Central memory CD8-positive, alpha-beta T cell (primary cell): ENCODE measurements at regions not wholly inside any gene's neighbourhood (a gene's known extent, or its start where the extent isn't known, plus 50 kb on each side); places are given as distances from the start of the nearest gene placed in this dataset.
"Not testable (repeated sequence)": the region's sequence is repeated elsewhere in the genome, so short reads cannot be mapped to it uniquely, and the experiment has no call there.

Experiments used
- ATAC-seq: fragments of 150-1000 bp; cut with Tn5 transposase; replicated peaks from 2 replicates; pipeline ENCODE4 v1.10.0; 2022; ENCODE audit warnings: mild to moderate bottlenecking, moderate FRiP score, moderate number of reproducible peaks; ENCODE audit not compliant: poor library complexity, severe bottlenecking; ENCODE audit errors: extremely low read depth
- DNase-seq, 2 donors: peaks; one replicate each; pipeline ENCODE4 v3.0.0; 2021; ENCODE audit warnings: low spot score in 2 of 2
- H3K27ac Mint-ChIP-seq: one replicate; pipeline ENCODE4 v1.8.0; 2022; ENCODE audit warnings: low read depth, mild to moderate bottlenecking, moderate library complexity, mixed read lengths
- H3K27me3 Mint-ChIP-seq: one replicate; pipeline ENCODE4 v1.8.0; 2022; ENCODE audit warnings: mixed read lengths
- H3K36me3 Mint-ChIP-seq: one replicate; pipeline ENCODE4 v1.8.0; 2022; ENCODE audit warnings: mild to moderate bottlenecking, moderate library complexity, mixed read lengths; ENCODE audit not compliant: insufficient read depth
- H3K4me1 Mint-ChIP-seq: one replicate; pipeline ENCODE4 v1.8.0; 2022; ENCODE audit warnings: mixed read lengths
- H3K4me3 Mint-ChIP-seq: one replicate; pipeline ENCODE4 v1.8.0; 2022; ENCODE audit warnings: mild to moderate bottlenecking, moderate library complexity, mixed read lengths
- H3K9me3 Mint-ChIP-seq: one replicate; pipeline ENCODE4 v1.8.0; 2022; ENCODE audit warnings: mixed read lengths

- not testable (repeated sequence) for H3K36me3 Mint-ChIP-seq, H3K27ac Mint-ChIP-seq, DNase-seq, H3K4me1 Mint-ChIP-seq, ATAC-seq, H3K27me3 Mint-ChIP-seq, H3K4me3 Mint-ChIP-seq
- peaks cover 15% of the 10 kb centered on the region for H3K9me3 Mint-ChIP-seq
Observed at GRCh38 chr4:189734648-189735267, 205.9 kb upstream of the FRG1 start.

GRCh38 chr4:189736656-189737055 lies 204.0 kb upstream of the FRG1 start:
- H3K9me3 Mint-ChIP-seq, result peaks cover 15% of the 10 kb centered on the region
- H3K4me1 Mint-ChIP-seq, H3K4me3 Mint-ChIP-seq, H3K27ac Mint-ChIP-seq, ATAC-seq, H3K36me3 Mint-ChIP-seq, H3K27me3 Mint-ChIP-seq, DNase-seq: not testable (repeated sequence)

GRCh38 chr4:189740118-189740517 lies 200.6 kb upstream of the FRG1 start:
- not testable (repeated sequence) for H3K4me3 Mint-ChIP-seq, H3K4me1 Mint-ChIP-seq, H3K27me3 Mint-ChIP-seq, ATAC-seq, DNase-seq, H3K9me3 Mint-ChIP-seq, H3K36me3 Mint-ChIP-seq, H3K27ac Mint-ChIP-seq

GRCh38 chr4:189740873-189741272 lies 199.8 kb upstream of the FRG1 start:
- no peak overlapping the region for H3K27ac Mint-ChIP-seq
- no peaks in the 10 kb centered on the region for H3K27me3 Mint-ChIP-seq
- no peaks in the 10 kb centered on the region for H3K4me1 Mint-ChIP-seq
- DNase-seq, result no peak
- H3K9me3 Mint-ChIP-seq, result no peaks in the 10 kb centered on the region
- ATAC-seq, result no peak
- H3K4me3 Mint-ChIP-seq, result no peak overlapping the region
- no peaks in the 10 kb centered on the region for H3K36me3 Mint-ChIP-seq

GRCh38 chr4:189753092-189753491 lies 187.6 kb upstream of the FRG1 start:
- H3K27me3 Mint-ChIP-seq, H3K27ac Mint-ChIP-seq, H3K4me3 Mint-ChIP-seq, H3K36me3 Mint-ChIP-seq, H3K9me3 Mint-ChIP-seq, H3K4me1 Mint-ChIP-seq, DNase-seq, ATAC-seq: not testable (repeated sequence)

GRCh38 chr4:189763583-189763982 lies 177.1 kb upstream of the FRG1 start:
- Mint-ChIP-seq H3K27ac (no peak overlapping the region), H3K27me3 (no peaks in the 10 kb centered on the region), H3K4me3 (no peak overlapping the region), H3K4me1 (no peaks in the 10 kb centered on the region), H3K36me3 (no peaks in the 10 kb centered on the region), H3K9me3 (peaks cover 6% of the 10 kb centered on the region)
- ATAC-seq (no peak), DNase-seq (no peak)

GRCh38 chr4:189765301-189765700 lies 175.4 kb upstream of the FRG1 start:
- Mint-ChIP-seq H3K4me1 (no peaks in the 10 kb centered on the region), H3K27me3 (no peaks in the 10 kb centered on the region)
- ATAC-seq, result no peak

GRCh38 chr4:189765736-189766135 lies 174.9 kb upstream of the FRG1 start:
- Mint-ChIP-seq H3K4me3 (no peak overlapping the region), H3K9me3 (peaks cover 11% of the 10 kb centered on the region)

More at GRCh38 chr4:189765301-189765700, 175.4 kb upstream of the FRG1 start:
- H3K4me3 Mint-ChIP-seq, result no peak overlapping the region
- no peak overlapping the region for H3K27ac Mint-ChIP-seq
- H3K9me3 Mint-ChIP-seq, result peaks cover 11% of the 10 kb centered on the region
- no peaks in the 10 kb centered on the region for H3K36me3 Mint-ChIP-seq
- no peak for DNase-seq

GRCh38 chr4:189767941-189768340 lies 172.7 kb upstream of the FRG1 start:
- DNase-seq (no peak), ATAC-seq (no peak)
- Mint-ChIP-seq H3K9me3 (peaks cover 11% of the 10 kb centered on the region), H3K27me3 (no peaks in the 10 kb centered on the region), H3K4me3 (no peak overlapping the region), H3K27ac (no peak overlapping the region), H3K4me1 (no peaks in the 10 kb centered on the region), H3K36me3 (peaks cover 1% of the 10 kb centered on the region)

More at GRCh38 chr4:189765736-189766135, 174.9 kb upstream of the FRG1 start:
- Mint-ChIP-seq H3K36me3 (no peaks in the 10 kb centered on the region), H3K4me1 (no peaks in the 10 kb centered on the region), H3K27ac (no peak overlapping the region), H3K27me3 (no peaks in the 10 kb centered on the region)
- ATAC-seq (no peak), DNase-seq (no peak)

- peaks cover 1% of the 10 kb centered on the region for H3K36me3 Mint-ChIP-seq
- H3K27me3 Mint-ChIP-seq, result no peaks in the 10 kb centered on the region
- H3K27ac Mint-ChIP-seq, result no peak overlapping the region
- H3K4me1 Mint-ChIP-seq, result no peaks in the 10 kb centered on the region
- ATAC-seq (no peak), DNase-seq (no peak)
- peaks cover 16% of the 10 kb centered on the region for H3K9me3 Mint-ChIP-seq
- no peak overlapping the region for H3K4me3 Mint-ChIP-seq
Observed at GRCh38 chr4:189769131-189769530, 171.5 kb upstream of the FRG1 start.

GRCh38 chr4:189771696-189772361 lies 168.8 kb upstream of the FRG1 start:
- H3K27ac Mint-ChIP-seq, result no peak overlapping the region

GRCh38 chr4:189773909-189774308 lies 166.8 kb upstream of the FRG1 start:
- ATAC-seq (no peak), DNase-seq (no peak)
- Mint-ChIP-seq H3K27ac (no peak overlapping the region), H3K9me3 (peaks cover 16% of the 10 kb centered on the region), H3K36me3 (peaks cover 1% of the 10 kb centered on the region), H3K27me3 (no peaks in the 10 kb centered on the region), H3K4me1 (no peaks in the 10 kb centered on the region), H3K4me3 (no peak overlapping the region)

More at GRCh38 chr4:189771696-189772361, 168.8 kb upstream of the FRG1 start:
- H3K9me3 Mint-ChIP-seq, result peaks cover 11% of the 10 kb centered on the region
- DNase-seq, result no peak
- H3K4me3 Mint-ChIP-seq, result no peak overlapping the region
- H3K4me1 Mint-ChIP-seq, result no peaks in the 10 kb centered on the region
- no peaks in the 10 kb centered on the region for H3K27me3 Mint-ChIP-seq
- no peak for ATAC-seq
- H3K36me3 Mint-ChIP-seq, result peaks cover 1% of the 10 kb centered on the region

GRCh38 chr4:189779281-189779980 lies 161.2 kb upstream of the FRG1 start:
- DNase-seq (no peak), ATAC-seq (no peak)
- Mint-ChIP-seq H3K9me3 (peaks cover 14% of the 10 kb centered on the region), H3K4me3 (no peak overlapping the region), H3K27me3 (peaks cover 7% of the 10 kb centered on the region), H3K4me1 (no peaks in the 10 kb centered on the region), H3K27ac (no peak overlapping the region), H3K36me3 (no peaks in the 10 kb centered on the region)
